ENCODE measurements at regions not wholly inside any gene's neighbourhood (a gene's known extent, or its start where the extent isn't known, plus 50 kb on each side); places are given as distances from the start of the nearest gene placed in this dataset.
"Not testable (repeated sequence)": the region's sequence is repeated elsewhere in the genome, so short reads cannot be mapped to it uniquely, and the experiment has no call there.

DNA sequence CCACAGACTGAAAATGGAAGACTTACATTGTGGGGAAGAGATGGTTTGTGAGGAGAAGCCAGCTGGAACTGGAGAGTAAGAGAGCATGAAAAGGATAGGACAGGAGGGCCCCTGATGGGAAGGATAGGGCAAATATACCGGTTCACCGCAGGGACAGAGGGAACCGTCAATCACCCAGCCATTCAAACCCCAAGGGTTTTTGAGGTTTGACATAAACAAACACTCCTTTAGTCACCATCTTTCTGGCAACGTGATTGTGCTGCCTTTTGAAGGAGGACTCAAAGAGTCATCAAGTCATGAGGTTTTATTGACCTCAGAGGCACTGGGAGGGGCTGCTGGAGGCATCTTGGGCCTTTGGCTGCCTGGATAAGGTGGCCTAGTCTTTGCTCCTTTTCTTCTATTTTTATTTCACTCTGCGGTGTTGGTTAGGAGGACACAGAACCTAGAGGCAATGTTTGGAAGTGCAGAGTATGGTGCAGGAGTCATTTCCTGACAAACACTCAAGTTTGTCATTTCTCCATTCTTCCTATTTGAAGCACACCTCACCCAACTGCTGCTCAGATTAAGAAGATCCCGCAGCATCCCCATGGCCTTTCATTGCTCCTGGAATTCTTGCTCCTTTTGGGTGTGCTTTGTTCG is 487.3 kb upstream of the SPRED2 start:
- Mint-ChIP-seq H3K27ac (no peak overlapping the region), H3K9me3 (ENCODE audit: insufficient read depth) (no peaks in the 10 kb centered on the region), H3K4me1 (ENCODE audit: low read depth) (no peaks in the 10 kb centered on the region), H3K27me3 (ENCODE audit: low read depth) (no peaks in the 10 kb centered on the region), H3K36me3 (ENCODE audit: low read depth) (no peaks in the 10 kb centered on the region), H3K4me3 (no peak overlapping the region)
- ChIA-PET POLR2A (no interaction called here), CTCF (no interaction called here)
- DNase-seq: no peak
- ATAC-seq: no peak

DNA sequence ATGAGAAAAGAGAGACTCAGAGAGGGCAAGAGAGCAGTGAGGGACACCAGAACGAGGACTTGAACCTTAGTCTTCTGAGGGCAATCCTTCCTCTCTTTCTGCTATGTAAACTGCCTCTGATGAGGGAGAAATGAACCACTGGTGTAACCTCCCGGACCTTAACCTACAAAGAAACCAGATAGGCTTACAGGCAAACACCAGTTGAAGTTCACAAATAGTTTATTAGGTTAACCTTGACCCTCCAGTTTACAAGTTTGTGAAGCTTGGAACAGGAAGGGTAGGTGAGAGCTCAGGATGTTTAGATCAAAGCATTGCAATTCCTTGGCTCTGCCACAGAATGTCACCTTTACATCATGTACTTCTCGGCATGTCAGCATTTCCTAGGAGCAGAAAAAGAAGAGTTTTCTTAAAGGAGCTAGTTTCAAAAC is 486.4 kb upstream of the SPRED2 start:
- Mint-ChIP-seq H3K9me3 (ENCODE audit: insufficient read depth) (no peaks in the 10 kb centered on the region), H3K4me3 (no peak overlapping the region), H3K36me3 (ENCODE audit: low read depth) (no peaks in the 10 kb centered on the region), H3K27ac (no peak overlapping the region), H3K27me3 (ENCODE audit: low read depth) (no peaks in the 10 kb centered on the region), H3K4me1 (ENCODE audit: low read depth) (no peaks in the 10 kb centered on the region)
- ATAC-seq: no peak
- POLR2A ChIA-PET: no interaction called here
- no peak for DNase-seq
- CTCF ChIA-PET: no interaction called here

DNA sequence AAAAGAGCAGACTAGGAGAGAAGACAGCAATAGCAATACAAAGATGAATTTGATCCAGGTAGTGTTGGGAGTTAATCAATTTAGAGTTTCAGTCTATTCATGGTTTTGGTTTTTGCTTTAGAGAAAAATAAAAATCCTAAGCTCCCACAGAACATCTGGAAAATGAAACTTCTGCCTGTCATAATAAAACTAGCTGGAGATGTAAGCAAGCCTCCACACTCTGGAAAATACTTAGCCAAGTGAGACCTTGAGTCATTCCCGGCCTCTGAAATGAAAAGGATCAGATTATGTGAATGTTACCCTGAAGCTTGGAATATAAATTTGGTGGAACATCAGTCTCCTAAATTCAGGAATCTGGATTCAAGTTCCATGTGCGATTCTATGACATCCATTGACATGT is 485.6 kb upstream of the SPRED2 start:
- H3K27me3 Mint-ChIP-seq (ENCODE audit: low read depth): no peaks in the 10 kb centered on the region
- no peaks in the 10 kb centered on the region for H3K4me1 Mint-ChIP-seq (ENCODE audit: low read depth)
- ATAC-seq (no peak), DNase-seq (no peak)
- H3K9me3 Mint-ChIP-seq (ENCODE audit: insufficient read depth): no peaks in the 10 kb centered on the region
- H3K4me3 Mint-ChIP-seq: no peak overlapping the region
- H3K36me3 Mint-ChIP-seq (ENCODE audit: low read depth): no peaks in the 10 kb centered on the region
- POLR2A ChIA-PET: no interaction called here
- CTCF ChIA-PET: no interaction called here
- no peak overlapping the region for H3K27ac Mint-ChIP-seq

DNA sequence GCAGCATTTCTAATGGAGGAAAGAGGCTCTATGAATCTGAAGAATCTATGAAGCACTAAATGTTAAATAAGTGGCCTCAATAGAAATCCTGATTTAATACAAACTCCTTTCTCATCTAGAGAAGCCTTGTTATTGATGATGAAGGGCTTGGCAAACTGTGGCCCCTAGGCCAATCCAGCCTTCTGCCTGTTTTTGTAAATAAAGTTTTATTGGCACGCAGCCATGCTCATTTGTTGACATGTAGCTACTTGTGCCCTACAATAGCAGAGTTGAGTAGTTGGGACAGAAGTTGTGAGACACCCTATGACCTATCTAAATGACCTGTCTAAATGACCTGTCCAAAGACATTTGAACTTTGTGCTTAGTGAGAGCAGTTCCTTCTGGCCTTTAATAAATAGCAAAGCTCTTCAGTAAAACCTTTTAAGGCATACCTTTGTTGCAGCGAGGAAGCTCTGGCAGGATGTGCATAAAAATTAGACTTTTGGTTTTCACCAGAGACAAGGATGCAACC is 484.4 kb upstream of the SPRED2 start:
- ChIA-PET POLR2A (no interaction called here), CTCF (no interaction called here)
- H3K27me3 Mint-ChIP-seq (ENCODE audit: low read depth): no peaks in the 10 kb centered on the region
- no peak overlapping the region for H3K4me3 Mint-ChIP-seq
- ATAC-seq (no peak), DNase-seq (no peak)
- H3K9me3 Mint-ChIP-seq (ENCODE audit: insufficient read depth): no peaks in the 10 kb centered on the region
- H3K36me3 Mint-ChIP-seq (ENCODE audit: low read depth): no peaks in the 10 kb centered on the region
- no peak overlapping the region for H3K27ac Mint-ChIP-seq
- H3K4me1 Mint-ChIP-seq (ENCODE audit: low read depth): no peaks in the 10 kb centered on the region

DNA sequence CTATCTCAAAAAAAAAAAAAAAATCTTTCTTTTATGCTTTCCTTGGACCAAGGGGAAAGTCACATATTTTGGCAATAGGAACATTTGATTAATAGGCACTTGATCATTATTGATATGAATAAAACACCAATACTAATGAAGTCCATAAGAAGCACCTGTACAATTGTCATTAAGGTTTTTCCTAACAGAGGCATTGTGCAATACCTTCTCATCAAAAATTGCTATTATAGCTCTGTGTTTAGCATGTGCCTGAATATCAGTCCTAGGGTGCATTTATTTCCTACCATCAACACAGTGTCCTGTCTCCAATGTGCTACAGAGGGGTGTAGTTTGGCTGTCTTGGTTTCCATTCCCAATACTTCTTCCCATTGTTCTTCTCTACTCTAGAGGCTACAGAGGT is 483.8 kb upstream of the SPRED2 start:
- Mint-ChIP-seq H3K36me3 (ENCODE audit: low read depth) (no peaks in the 10 kb centered on the region), H3K9me3 (ENCODE audit: insufficient read depth) (no peaks in the 10 kb centered on the region), H3K27ac (no peak overlapping the region), H3K4me3 (no peak overlapping the region), H3K27me3 (ENCODE audit: low read depth) (no peaks in the 10 kb centered on the region), H3K4me1 (ENCODE audit: low read depth) (no peaks in the 10 kb centered on the region)
- POLR2A ChIA-PET: no interaction called here
- CTCF ChIA-PET: no interaction called here
- ATAC-seq (no peak), DNase-seq (no peak)

DNA sequence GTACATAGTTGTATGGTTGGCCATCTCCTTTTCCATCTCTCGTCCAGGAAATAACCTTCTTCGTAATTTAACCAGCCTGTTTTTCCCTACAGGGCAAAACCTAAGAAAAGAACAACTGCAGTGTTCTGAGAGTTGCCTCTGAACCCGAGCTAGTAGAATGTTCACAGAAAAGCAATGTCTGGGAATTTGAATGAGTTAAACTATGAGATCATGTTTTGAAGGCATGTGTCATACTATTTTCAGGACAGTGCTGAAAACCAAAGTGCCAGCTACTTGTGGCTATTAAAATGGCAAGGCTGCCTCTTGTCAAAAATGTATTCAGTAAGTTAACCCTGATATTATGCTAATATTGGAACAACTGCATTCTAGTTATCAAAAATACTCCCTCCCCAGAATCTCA is 482.9 kb upstream of the SPRED2 start:
- Mint-ChIP-seq H3K4me1 (ENCODE audit: low read depth) (no peaks in the 10 kb centered on the region), H3K27ac (no peak overlapping the region), H3K27me3 (ENCODE audit: low read depth) (no peaks in the 10 kb centered on the region), H3K9me3 (ENCODE audit: insufficient read depth) (no peaks in the 10 kb centered on the region), H3K4me3 (no peak overlapping the region), H3K36me3 (ENCODE audit: low read depth) (no peaks in the 10 kb centered on the region)
- ChIA-PET CTCF (no interaction called here), POLR2A (no interaction called here)
- DNase-seq (no peak), ATAC-seq (no peak)

DNA sequence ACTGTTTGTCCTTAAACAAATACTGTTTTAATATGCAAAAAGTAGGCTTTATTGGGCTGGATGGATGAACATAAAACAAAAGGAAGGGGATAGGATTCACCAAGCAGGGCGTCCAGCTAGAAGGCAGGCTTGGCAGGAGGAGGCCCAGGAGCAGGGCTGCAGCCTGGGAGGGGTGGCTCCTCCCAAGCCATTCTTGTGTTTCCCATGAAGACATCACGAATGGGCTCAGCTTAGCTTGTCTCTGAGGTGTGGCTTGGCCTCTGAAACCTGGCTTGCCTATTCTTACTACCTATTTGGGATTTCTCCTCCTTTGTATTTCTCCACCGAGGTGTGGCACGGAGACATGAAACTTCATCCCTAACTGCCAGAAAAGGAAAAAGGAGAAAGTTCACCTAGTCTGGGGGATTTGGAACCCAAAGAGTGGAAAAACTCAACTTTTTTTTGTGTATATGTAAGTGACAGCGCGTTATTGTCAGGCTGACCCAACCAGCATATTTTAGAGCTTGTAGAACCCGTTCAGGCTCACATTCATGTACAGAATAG is 481.9 kb upstream of the SPRED2 start:
- H3K9me3 Mint-ChIP-seq (ENCODE audit: insufficient read depth): no peaks in the 10 kb centered on the region
- no peaks in the 10 kb centered on the region for H3K4me1 Mint-ChIP-seq (ENCODE audit: low read depth)
- no peaks in the 10 kb centered on the region for H3K27me3 Mint-ChIP-seq (ENCODE audit: low read depth)
- no peak overlapping the region for H3K4me3 Mint-ChIP-seq
- ChIA-PET POLR2A (no interaction called here), CTCF (no interaction called here)
- no peak for DNase-seq
- no peak overlapping the region for H3K27ac Mint-ChIP-seq
- no peaks in the 10 kb centered on the region for H3K36me3 Mint-ChIP-seq (ENCODE audit: low read depth)
- ATAC-seq: no peak

DNA sequence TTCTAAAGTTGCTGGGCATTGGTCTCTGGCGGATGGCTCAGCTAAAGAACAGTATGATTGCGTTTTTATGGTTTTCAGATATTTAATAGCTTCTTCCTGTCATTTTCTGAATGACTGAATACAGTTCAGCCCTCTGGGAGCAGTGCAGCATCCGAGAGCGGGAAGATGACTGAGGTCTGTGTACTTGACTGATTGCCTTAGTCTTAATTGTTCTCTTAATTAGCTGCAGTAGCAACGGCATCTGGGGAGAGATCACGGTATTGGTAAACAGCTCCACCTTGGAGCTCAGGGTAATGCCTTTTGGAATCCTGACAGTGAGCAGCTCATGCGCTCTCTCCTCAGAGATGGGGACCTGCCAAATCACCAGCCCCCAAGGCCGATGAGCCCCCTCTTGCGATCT is 481.4 kb upstream of the SPRED2 start:
- H3K9me3 Mint-ChIP-seq (ENCODE audit: insufficient read depth): no peaks in the 10 kb centered on the region
- ChIA-PET POLR2A (no interaction called here), CTCF (no interaction called here)
- ATAC-seq (no peak), DNase-seq (no peak)
- H3K4me1 Mint-ChIP-seq (ENCODE audit: low read depth): no peaks in the 10 kb centered on the region
- no peaks in the 10 kb centered on the region for H3K27me3 Mint-ChIP-seq (ENCODE audit: low read depth)
- no peak overlapping the region for H3K27ac Mint-ChIP-seq
- H3K36me3 Mint-ChIP-seq (ENCODE audit: low read depth): no peaks in the 10 kb centered on the region
- H3K4me3 Mint-ChIP-seq: no peak overlapping the region

DNA sequence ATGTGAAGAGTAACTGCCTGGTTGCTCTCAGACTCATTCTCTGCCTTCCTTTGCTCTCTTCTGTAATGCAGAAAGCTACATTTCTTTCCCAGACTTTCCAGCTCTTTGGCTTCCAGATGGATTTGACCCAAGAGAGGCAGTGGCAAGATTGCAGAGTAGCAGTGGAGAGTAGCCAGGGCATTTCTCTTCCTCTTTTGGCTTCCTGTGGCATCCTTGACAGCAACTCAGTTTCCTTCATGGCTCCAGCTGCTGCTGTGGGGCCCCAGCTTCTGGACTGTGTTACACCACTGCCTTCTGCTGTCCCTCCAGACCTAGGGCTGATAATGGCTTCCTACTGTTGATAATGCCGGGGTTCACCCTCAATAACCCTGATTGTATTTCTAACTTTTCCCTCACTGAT is 469.4 kb upstream of the SPRED2 start:
- ATAC-seq (no peak), DNase-seq (no peak)
- no peaks in the 10 kb centered on the region for H3K4me1 Mint-ChIP-seq (ENCODE audit: low read depth)
- H3K27me3 Mint-ChIP-seq (ENCODE audit: low read depth): no peaks in the 10 kb centered on the region
- POLR2A ChIA-PET: no interaction called here
- no peaks in the 10 kb centered on the region for H3K36me3 Mint-ChIP-seq (ENCODE audit: low read depth)
- H3K4me3 Mint-ChIP-seq: no peak overlapping the region
- CTCF ChIA-PET: no interaction called here
- H3K9me3 Mint-ChIP-seq (ENCODE audit: insufficient read depth): no peaks in the 10 kb centered on the region
- no peak overlapping the region for H3K27ac Mint-ChIP-seq

DNA sequence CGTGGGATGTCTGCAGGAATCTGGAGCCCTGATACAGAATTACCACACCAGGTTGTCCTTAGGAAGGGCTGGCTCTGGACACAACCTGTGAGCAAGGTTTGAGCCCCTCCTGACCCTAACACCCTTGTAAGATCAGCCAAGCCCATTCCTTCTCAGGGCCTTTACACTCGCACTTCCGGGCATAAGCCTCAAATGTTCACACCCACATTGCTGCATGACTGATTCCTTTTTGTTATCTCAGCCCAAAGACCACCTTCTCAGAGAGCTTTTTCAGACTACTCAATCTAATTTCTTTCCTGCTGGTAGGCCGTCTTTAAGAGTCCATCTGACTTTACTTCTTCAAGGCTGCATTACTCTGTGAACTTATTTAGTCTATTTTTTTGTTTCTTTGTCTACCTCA is 464.0 kb upstream of the SPRED2 start:
- CTCF ChIA-PET: interaction anchor here (0.6 kb wide), 1 partner anchor 10 kb away, joined by 3 read pairs; no protein-coding TSS in a partner anchor
- no peaks in the 10 kb centered on the region for H3K9me3 Mint-ChIP-seq (ENCODE audit: insufficient read depth)
- ATAC-seq (no peak), DNase-seq (no peak)
- no peaks in the 10 kb centered on the region for H3K4me1 Mint-ChIP-seq (ENCODE audit: low read depth)
- H3K36me3 Mint-ChIP-seq (ENCODE audit: low read depth): no peaks in the 10 kb centered on the region
- POLR2A ChIA-PET: no interaction called here
- no peak overlapping the region for H3K4me3 Mint-ChIP-seq
- no peaks in the 10 kb centered on the region for H3K27me3 Mint-ChIP-seq (ENCODE audit: low read depth)
- no peak overlapping the region for H3K27ac Mint-ChIP-seq

DNA sequence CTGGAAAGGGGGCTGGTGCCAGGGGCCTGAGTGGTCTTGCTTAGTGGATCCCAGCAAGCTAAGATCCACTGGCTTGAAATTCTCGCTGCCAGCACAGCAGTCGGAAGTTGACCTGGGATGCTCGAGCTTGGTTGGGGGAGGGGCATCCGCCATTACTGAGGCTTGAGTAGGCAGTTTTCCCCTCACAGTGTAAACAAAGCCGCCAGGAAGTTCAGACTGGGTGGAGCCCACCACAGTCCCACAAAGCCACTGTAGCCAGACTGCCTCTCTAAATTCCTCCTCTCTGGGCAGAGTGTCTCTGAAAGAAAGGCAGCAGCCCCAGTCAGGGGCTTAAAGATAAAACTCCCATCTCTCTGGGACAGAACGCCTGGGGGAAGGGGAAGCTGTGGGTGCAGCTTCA is 457.7 kb upstream of the SPRED2 start:
- CTCF ChIA-PET; DNase-seq; H3K36me3 Mint-ChIP-seq (ENCODE audit: low read depth); H3K27me3 Mint-ChIP-seq (ENCODE audit: low read depth); POLR2A ChIA-PET; H3K4me1 Mint-ChIP-seq (ENCODE audit: low read depth); H3K27ac Mint-ChIP-seq; ATAC-seq; H3K9me3 Mint-ChIP-seq (ENCODE audit: insufficient read depth); H3K4me3 Mint-ChIP-seq: not testable (repeated sequence)

DNA sequence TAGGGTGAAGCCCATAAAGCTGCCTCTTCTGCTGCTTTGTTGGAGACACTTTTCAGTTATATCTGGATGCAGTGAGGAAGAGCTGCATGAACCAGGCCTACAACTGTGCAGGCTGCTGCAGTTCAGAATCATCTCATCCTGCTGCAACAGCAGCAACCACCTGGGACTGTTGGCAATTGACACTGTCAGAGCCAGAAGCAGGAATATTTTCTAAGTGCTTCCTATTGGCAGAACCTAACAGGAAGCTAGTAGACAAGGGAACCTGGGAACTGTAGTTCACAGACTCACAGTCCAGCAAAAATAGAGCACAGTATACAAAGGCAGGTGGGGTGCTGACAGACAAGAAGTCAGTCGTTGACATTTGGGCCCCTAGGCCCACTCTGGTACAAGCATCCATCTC is 452.9 kb upstream of the SPRED2 start:
- no peaks in the 10 kb centered on the region for H3K9me3 Mint-ChIP-seq (ENCODE audit: insufficient read depth)
- DNase-seq (no peak), ATAC-seq (no peak)
- ChIA-PET POLR2A (no interaction called here), CTCF (no interaction called here)
- H3K4me3 Mint-ChIP-seq: no peak overlapping the region
- H3K27me3 Mint-ChIP-seq (ENCODE audit: low read depth): no peaks in the 10 kb centered on the region
- H3K4me1 Mint-ChIP-seq (ENCODE audit: low read depth): no peaks in the 10 kb centered on the region
- no peak overlapping the region for H3K27ac Mint-ChIP-seq
- no peaks in the 10 kb centered on the region for H3K36me3 Mint-ChIP-seq (ENCODE audit: low read depth)

DNA sequence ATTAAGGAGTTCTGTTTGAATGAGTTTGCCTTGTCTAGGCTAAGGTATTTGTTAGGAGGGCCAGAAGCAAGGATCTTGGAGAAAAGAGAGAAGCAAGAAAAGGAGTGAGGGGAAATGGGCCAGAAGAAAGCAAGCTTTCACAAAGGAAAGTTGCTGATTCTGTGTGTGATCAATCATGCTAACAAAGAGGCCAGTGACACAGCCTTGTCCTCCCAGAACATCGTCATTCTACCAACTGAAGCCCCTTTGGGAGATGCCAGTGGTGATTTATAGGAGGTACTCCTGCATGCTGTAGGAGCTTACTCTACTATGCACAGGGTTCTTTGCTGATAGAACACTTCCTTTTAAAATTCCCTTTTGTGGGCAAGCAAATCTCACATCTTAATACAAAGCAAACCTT is 449.2 kb upstream of the SPRED2 start:
- H3K4me3 Mint-ChIP-seq: no peak overlapping the region
- ATAC-seq: no peak
- DNase-seq: no peak
- no peaks in the 10 kb centered on the region for H3K9me3 Mint-ChIP-seq (ENCODE audit: insufficient read depth)
- ChIA-PET CTCF (no interaction called here), POLR2A (no interaction called here)
- H3K27ac Mint-ChIP-seq: no peak overlapping the region
- no peaks in the 10 kb centered on the region for H3K27me3 Mint-ChIP-seq (ENCODE audit: low read depth)
- no peaks in the 10 kb centered on the region for H3K36me3 Mint-ChIP-seq (ENCODE audit: low read depth)
- H3K4me1 Mint-ChIP-seq (ENCODE audit: low read depth): no peaks in the 10 kb centered on the region
